Endothelial cell (in vitro differentiated cells): ENCODE measurements at regions not wholly inside any gene's neighbourhood (a gene's known extent, or its start where the extent isn't known, plus 50 kb on each side); places are given as distances from the start of the nearest gene placed in this dataset.

ENCODE experiments used
- DNase-seq: peaks from one replicate; pipeline ENCODE4 v3.0.0; 2021; ENCODE audit warnings: low spot score
- H3K27ac Mint-ChIP-seq: one replicate; pipeline ENCODE4 v1.8.0; 2021; ENCODE audit warnings: mixed read lengths, inconsistent platforms; ENCODE audit not compliant: unreplicated experiment
- H3K27me3 Mint-ChIP-seq: one replicate; pipeline ENCODE4 v1.8.0; 2021; ENCODE audit warnings: mild to moderate bottlenecking, moderate library complexity, mixed read lengths, inconsistent platforms; ENCODE audit not compliant: unreplicated experiment
- H3K36me3 Mint-ChIP-seq: one replicate; pipeline ENCODE4 v1.8.0; 2021; ENCODE audit warnings: mild to moderate bottlenecking, low read depth, mixed read lengths, inconsistent platforms; ENCODE audit not compliant: unreplicated experiment
- H3K4me1 Mint-ChIP-seq: one replicate; pipeline ENCODE4 v1.8.0; 2021; ENCODE audit warnings: mild to moderate bottlenecking, mixed read lengths, inconsistent platforms; ENCODE audit not compliant: unreplicated experiment
- H3K4me3 Mint-ChIP-seq: one replicate; pipeline ENCODE4 v1.8.0; 2021; ENCODE audit warnings: mild to moderate bottlenecking, mixed read lengths, inconsistent platforms; ENCODE audit not compliant: unreplicated experiment
- H3K9me3 Mint-ChIP-seq: one replicate; pipeline ENCODE4 v1.8.0; 2021; ENCODE audit warnings: mixed read lengths, inconsistent platforms; ENCODE audit not compliant: unreplicated experiment
- TF ChIP-seq, protein P1 (sequence below): fragments of 200-600 bp; sonication (generic); IDR thresholded peaks from one replicate; pipeline ENCODE4 v1.5.0; 2021; ENCODE audit warnings: antibody characterized with exemption; ENCODE audit not compliant: unreplicated experiment

DNA sequence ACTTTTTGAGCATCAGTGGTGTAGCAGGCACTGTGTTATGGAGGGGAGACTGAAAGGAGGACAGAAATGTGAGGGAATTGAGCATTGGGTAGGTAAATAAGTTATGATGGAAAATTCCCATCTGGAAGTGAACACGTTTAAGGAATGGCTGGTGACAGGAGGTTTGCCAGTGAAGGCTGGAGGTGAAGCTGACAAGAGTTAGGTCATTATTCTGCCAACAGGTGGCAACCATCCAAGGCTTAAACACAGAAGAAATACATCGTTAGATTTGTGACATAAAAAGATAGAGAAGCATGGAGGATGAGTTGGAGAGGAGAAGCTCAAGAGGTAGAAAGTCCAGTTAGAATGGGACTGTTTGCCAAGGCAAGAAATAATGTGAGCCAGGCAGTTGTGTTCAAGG lies 455.3 kb upstream of the SGCD start:
- H3K27me3 Mint-ChIP-seq = no peaks in the 10 kb centered on the region
- TF ChIP-seq, protein P1, sequence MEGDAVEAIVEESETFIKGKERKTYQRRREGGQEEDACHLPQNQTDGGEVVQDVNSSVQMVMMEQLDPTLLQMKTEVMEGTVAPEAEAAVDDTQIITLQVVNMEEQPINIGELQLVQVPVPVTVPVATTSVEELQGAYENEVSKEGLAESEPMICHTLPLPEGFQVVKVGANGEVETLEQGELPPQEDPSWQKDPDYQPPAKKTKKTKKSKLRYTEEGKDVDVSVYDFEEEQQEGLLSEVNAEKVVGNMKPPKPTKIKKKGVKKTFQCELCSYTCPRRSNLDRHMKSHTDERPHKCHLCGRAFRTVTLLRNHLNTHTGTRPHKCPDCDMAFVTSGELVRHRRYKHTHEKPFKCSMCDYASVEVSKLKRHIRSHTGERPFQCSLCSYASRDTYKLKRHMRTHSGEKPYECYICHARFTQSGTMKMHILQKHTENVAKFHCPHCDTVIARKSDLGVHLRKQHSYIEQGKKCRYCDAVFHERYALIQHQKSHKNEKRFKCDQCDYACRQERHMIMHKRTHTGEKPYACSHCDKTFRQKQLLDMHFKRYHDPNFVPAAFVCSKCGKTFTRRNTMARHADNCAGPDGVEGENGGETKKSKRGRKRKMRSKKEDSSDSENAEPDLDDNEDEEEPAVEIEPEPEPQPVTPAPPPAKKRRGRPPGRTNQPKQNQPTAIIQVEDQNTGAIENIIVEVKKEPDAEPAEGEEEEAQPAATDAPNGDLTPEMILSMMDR = no peak
- DNase-seq = no peak
- H3K9me3 Mint-ChIP-seq = no peaks in the 10 kb centered on the region
- peaks cover 2% of the 10 kb centered on the region for H3K4me1 Mint-ChIP-seq
- H3K36me3 Mint-ChIP-seq = no peaks in the 10 kb centered on the region
- no peak overlapping the region for H3K4me3 Mint-ChIP-seq
- no peak overlapping the region for H3K27ac Mint-ChIP-seq

DNA sequence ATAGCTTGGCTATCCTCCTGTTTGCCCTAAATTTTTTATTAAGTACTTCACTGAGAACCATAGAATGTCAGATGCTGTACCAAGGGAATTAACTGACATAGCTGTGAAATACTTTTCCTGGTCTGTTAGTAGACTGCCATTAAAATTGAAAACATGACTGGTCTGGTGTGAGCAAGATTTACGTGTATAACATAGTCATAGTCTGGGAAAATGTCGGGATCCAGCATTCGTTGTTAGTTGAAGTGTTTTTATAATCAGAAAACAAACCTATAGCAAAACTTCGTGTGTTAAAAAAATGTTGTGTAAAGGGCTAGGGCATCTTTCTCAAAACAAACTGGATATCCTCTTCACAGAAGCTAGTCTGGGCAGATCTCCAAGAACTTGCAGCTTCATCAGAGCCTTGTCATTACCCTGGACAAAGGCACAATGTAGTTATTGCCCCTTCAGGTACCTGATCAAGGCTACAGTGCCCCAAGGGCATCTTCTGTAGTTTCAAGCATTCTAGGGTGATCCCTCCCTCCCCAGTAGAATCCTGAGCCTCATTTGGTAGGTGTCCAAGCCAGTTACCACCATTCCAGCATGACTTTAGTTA lies 454.2 kb upstream of the SGCD start:
- H3K9me3 Mint-ChIP-seq = no peaks in the 10 kb centered on the region
- H3K4me1 Mint-ChIP-seq = peaks cover 2% of the 10 kb centered on the region
- H3K27ac Mint-ChIP-seq = no peak overlapping the region
- no peak overlapping the region for H3K4me3 Mint-ChIP-seq
- no peak for DNase-seq
- H3K27me3 Mint-ChIP-seq = no peaks in the 10 kb centered on the region
- TF ChIP-seq, protein P1 = no peak
- H3K36me3 Mint-ChIP-seq = no peaks in the 10 kb centered on the region

DNA sequence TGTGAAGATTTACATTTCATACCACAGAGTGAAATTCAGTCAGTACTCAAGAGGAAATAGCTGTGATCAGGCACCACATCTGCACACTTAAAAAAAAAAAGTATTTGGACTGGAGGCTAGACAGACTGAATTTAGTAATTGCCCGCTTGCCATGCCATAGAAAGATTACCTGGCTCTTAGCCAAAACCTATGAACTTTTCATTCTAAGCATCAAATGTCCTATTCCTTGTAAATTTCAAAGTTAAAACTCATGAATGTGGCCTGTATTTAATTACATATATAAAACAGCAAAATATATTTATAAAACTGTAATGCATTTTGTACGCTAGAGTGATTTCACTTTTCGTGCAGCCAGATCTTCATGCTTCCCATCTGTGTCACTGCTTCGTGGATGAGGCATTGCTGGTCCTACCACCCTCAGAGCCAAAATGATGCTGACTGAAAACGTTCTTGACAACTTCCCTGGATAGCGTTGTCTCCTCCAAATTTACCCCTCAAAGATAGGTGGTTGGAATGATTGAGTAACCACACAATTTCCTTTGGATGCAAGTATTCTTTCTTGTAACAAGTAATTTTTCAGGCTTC lies 447.9 kb upstream of the SGCD start:
- Mint-ChIP-seq H3K4me1 (peaks cover 2% of the 10 kb centered on the region), H3K4me3 (no peak overlapping the region), H3K27me3 (no peaks in the 10 kb centered on the region)

DNA sequence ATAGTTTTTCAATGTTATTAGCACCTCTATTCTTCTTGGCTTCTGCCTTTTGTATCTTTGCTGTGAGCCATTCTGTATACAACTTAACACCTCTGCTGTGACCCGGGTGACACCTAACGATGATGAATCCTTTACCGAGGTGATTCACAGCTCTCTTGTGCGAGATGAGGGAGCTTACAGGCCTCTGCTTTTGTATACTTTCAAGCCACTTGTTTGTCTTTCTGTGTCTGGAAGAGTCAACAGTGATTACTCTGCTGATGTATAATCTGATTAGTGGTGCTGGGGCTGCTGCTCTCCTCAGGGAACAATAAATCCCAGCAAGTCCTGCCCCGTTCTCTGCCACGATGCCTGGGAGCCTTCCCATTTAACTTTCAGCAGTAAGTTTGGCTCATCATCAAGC lies 442.9 kb upstream of the SGCD start:
- no peak for DNase-seq
- H3K27ac Mint-ChIP-seq = no peak overlapping the region
- H3K36me3 Mint-ChIP-seq = no peaks in the 10 kb centered on the region
- H3K4me1 Mint-ChIP-seq = no peaks in the 10 kb centered on the region
- TF ChIP-seq, protein P1 = no peak
- H3K27me3 Mint-ChIP-seq = no peaks in the 10 kb centered on the region
- no peaks in the 10 kb centered on the region for H3K9me3 Mint-ChIP-seq
- H3K4me3 Mint-ChIP-seq = no peak overlapping the region

More for the DNA sequence above, 447.9 kb upstream of the SGCD start:
- no peak overlapping the region for H3K27ac Mint-ChIP-seq
- DNase-seq = no peak
- H3K9me3 Mint-ChIP-seq = no peaks in the 10 kb centered on the region
- TF ChIP-seq, protein P1 = no peak
- H3K36me3 Mint-ChIP-seq = no peaks in the 10 kb centered on the region

DNA sequence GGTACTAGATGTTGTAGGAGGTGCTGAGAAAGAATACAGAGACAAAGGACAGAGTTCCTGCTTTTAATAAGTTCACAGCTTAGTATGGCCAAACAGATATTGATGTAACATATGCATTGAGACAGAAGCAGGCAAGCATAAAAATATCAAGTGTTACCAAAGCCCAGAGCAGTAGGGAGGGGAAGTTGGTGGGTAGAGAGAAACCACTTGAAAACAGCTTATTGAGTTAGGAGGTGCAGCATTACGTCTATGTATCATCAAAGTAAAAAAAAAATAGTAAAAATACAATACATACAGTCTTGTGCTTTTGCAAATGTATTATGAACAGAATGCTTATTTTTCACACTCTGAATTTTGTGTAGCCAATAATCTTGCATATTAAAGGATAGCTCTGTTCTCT lies 441.8 kb upstream of the SGCD start:
- H3K27ac Mint-ChIP-seq = no peak overlapping the region
- no peaks in the 10 kb centered on the region for H3K27me3 Mint-ChIP-seq
- no peaks in the 10 kb centered on the region for H3K9me3 Mint-ChIP-seq
- no peaks in the 10 kb centered on the region for H3K36me3 Mint-ChIP-seq
- no peak for DNase-seq
- TF ChIP-seq, protein P1 = no peak
- H3K4me1 Mint-ChIP-seq = no peaks in the 10 kb centered on the region
- no peak overlapping the region for H3K4me3 Mint-ChIP-seq
